IMR-90 (cell line): ENCODE measurements at regions not wholly inside any gene's neighbourhood (a gene's known extent, or its start where the extent isn't known, plus 50 kb on each side); places are given as distances from the start of the nearest gene placed in this dataset.

Experiments
- BHLHE40 ChIP-seq: fragments of 150-350 bp; IDR thresholded peaks from 2 replicates; pipeline ENCODE4 v1.6.1; 2016; ENCODE audit warnings: mild to moderate bottlenecking, low read depth, low read length
- CEBPB ChIP-seq: IDR thresholded peaks from 2 replicates; pipeline ENCODE4 v1.6.1; 2012; ENCODE audit warnings: low read depth, low read length, improper control_type of control experiment
- CHD1 ChIP-seq: IDR thresholded peaks from 2 replicates; pipeline ENCODE4 v1.6.1; 2012; ENCODE audit warnings: low read depth, low read length, improper control_type of control experiment
- FOS ChIP-seq: fragments of 150-350 bp; IDR thresholded peaks from 2 replicates; pipeline ENCODE4 v1.6.1; 2016; ENCODE audit warnings: low read depth, low read length
- MAFK ChIP-seq: IDR thresholded peaks from 2 replicates; pipeline ENCODE4 v1.6.1; 2012; ENCODE audit warnings: low read depth, low read length, improper control_type of control experiment
- MXI1 ChIP-seq: IDR thresholded peaks from 2 replicates; pipeline ENCODE4 v1.6.1; 2012; ENCODE audit warnings: low read depth, mild to moderate bottlenecking, low read length, moderate library complexity, borderline replicate concordance
- POLR2A ChIP-seq: IDR thresholded peaks from 2 replicates; pipeline ENCODE4 v1.6.1; 2012; ENCODE audit warnings: mild to moderate bottlenecking, low read depth, low read length
- RAD21 ChIP-seq: IDR thresholded peaks from 2 replicates; pipeline ENCODE4 v1.6.1; 2012; ENCODE audit warnings: low read length, improper control_type of control experiment
- RCOR1 ChIP-seq: IDR thresholded peaks from 2 replicates; pipeline ENCODE4 v1.6.1; 2012; ENCODE audit warnings: mild to moderate bottlenecking, low read length, improper control_type of control experiment; ENCODE audit not compliant: insufficient replicate concordance
- RFX5 ChIP-seq: IDR thresholded peaks from 2 replicates; pipeline ENCODE4 v1.8.0; 2012; ENCODE audit warnings: low read depth, mild to moderate bottlenecking, low read length, moderate library complexity
- TF ChIP-seq, protein P1 (sequence below): conservative IDR thresholded peaks from 2 replicates; pipeline ENCODE4 v1.5.1; 2012; ENCODE audit warnings: mild to moderate bottlenecking, low read depth, low read length, improper control_type of control experiment
- TF ChIP-seq, protein P2 (sequence below): fragments of 150-350 bp; IDR thresholded peaks from 2 replicates; pipeline ENCODE4 v1.6.1; 2017; ENCODE audit warnings: mild to moderate bottlenecking, antibody characterized with exemption, low read length, low read depth
- TF ChIP-seq, protein P3 (sequence below): fragments of 150-350 bp; IDR thresholded peaks from 2 replicates; pipeline ENCODE4 v1.6.1; 2016; ENCODE audit warnings: low read depth, mild to moderate bottlenecking, low read length, moderate library complexity, borderline replicate concordance

DNA sequence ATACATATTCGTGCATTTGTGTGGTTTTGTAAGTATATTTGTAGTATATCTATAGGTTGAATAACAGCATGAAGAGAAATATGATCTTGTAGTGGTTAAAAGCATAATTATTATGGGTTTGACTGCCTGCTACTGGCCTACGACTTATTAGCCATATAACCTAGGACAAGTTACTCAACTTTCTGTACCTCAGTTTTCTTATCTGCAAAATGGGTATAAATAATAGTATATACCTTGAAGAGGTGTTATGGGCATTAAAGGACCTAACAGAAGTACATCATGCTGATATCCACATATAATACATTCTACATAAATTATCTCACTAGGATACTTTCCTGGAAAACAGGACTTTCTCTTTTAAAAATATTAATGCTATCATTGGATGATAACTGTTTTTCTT is 118.3 kb upstream of the ELL2 start:
- TF ChIP-seq, protein P1, sequence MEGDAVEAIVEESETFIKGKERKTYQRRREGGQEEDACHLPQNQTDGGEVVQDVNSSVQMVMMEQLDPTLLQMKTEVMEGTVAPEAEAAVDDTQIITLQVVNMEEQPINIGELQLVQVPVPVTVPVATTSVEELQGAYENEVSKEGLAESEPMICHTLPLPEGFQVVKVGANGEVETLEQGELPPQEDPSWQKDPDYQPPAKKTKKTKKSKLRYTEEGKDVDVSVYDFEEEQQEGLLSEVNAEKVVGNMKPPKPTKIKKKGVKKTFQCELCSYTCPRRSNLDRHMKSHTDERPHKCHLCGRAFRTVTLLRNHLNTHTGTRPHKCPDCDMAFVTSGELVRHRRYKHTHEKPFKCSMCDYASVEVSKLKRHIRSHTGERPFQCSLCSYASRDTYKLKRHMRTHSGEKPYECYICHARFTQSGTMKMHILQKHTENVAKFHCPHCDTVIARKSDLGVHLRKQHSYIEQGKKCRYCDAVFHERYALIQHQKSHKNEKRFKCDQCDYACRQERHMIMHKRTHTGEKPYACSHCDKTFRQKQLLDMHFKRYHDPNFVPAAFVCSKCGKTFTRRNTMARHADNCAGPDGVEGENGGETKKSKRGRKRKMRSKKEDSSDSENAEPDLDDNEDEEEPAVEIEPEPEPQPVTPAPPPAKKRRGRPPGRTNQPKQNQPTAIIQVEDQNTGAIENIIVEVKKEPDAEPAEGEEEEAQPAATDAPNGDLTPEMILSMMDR = no peak
- TF ChIP-seq MAFK = no peak
- TF ChIP-seq, protein P2, sequence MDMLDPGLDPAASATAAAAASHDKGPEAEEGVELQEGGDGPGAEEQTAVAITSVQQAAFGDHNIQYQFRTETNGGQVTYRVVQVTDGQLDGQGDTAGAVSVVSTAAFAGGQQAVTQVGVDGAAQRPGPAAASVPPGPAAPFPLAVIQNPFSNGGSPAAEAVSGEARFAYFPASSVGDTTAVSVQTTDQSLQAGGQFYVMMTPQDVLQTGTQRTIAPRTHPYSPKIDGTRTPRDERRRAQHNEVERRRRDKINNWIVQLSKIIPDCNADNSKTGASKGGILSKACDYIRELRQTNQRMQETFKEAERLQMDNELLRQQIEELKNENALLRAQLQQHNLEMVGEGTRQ = no peak
- TF ChIP-seq POLR2A = no peak
- no peak for TF ChIP-seq BHLHE40
- TF ChIP-seq CEBPB = no peak
- TF ChIP-seq RAD21 = no peak
- TF ChIP-seq RFX5 = no peak
- TF ChIP-seq CHD1 = no peak
- TF ChIP-seq FOS = no peak
- TF ChIP-seq, protein P3, sequence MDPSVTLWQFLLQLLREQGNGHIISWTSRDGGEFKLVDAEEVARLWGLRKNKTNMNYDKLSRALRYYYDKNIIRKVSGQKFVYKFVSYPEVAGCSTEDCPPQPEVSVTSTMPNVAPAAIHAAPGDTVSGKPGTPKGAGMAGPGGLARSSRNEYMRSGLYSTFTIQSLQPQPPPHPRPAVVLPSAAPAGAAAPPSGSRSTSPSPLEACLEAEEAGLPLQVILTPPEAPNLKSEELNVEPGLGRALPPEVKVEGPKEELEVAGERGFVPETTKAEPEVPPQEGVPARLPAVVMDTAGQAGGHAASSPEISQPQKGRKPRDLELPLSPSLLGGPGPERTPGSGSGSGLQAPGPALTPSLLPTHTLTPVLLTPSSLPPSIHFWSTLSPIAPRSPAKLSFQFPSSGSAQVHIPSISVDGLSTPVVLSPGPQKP = no peak
- TF ChIP-seq MXI1 = no peak
- TF ChIP-seq RCOR1 = no peak
